Progenitor cell of endocrine pancreas (in vitro differentiated cells): ENCODE measurements at regions not wholly inside any gene's neighbourhood (a gene's known extent, or its start where the extent isn't known, plus 50 kb on each side); places are given as distances from the start of the nearest gene placed in this dataset.

Source experiments
- DNase-seq: peaks from one replicate; pipeline ENCODE4 v3.0.0; 2021; ENCODE audit warnings: low spot score; ENCODE audit not compliant: unreplicated experiment
- H3K27ac Mint-ChIP-seq: 2 replicates; pipeline ENCODE4 v1.8.0; 2021; ENCODE audit warnings: mild to moderate bottlenecking, moderate library complexity, mixed read lengths
- H3K27me3 Mint-ChIP-seq: 2 replicates; pipeline ENCODE4 v1.8.0; 2021; ENCODE audit warnings: mixed read lengths
- H3K36me3 Mint-ChIP-seq: 2 replicates; pipeline ENCODE4 v1.8.0; 2022; ENCODE audit warnings: mixed read lengths; ENCODE audit not compliant: insufficient read depth
- H3K4me1 Mint-ChIP-seq: 2 replicates; pipeline ENCODE4 v1.8.0; 2021; ENCODE audit warnings: low read depth, mixed read lengths
- H3K4me3 Mint-ChIP-seq: 2 replicates; pipeline ENCODE4 v1.8.0; 2021; ENCODE audit warnings: low read depth, mild to moderate bottlenecking, moderate library complexity, mixed read lengths
- H3K9me3 Mint-ChIP-seq: 2 replicates; pipeline ENCODE4 v1.8.0; 2021; ENCODE audit warnings: low read depth, mixed read lengths
- CTCF ChIP-seq: fragments of 200-600 bp; sonication (generic); IDR thresholded peaks from one replicate; pipeline ENCODE4 v1.5.0; 2021; ENCODE audit warnings: antibody characterized with exemption, mild to moderate bottlenecking; ENCODE audit not compliant: unreplicated experiment

GRCh38 chr10:36375107-36375506 lies 733.0 kb upstream of the FZD8 start:
- H3K4me3 Mint-ChIP-seq, result no peak overlapping the region

GRCh38 chr10:36373424-36374096 lies 731.5 kb upstream of the FZD8 start:
- Mint-ChIP-seq H3K9me3 (peaks cover 9% of the 10 kb centered on the region), H3K27ac (no peak overlapping the region), H3K4me3 (no peak overlapping the region), H3K4me1 (no peaks in the 10 kb centered on the region), H3K27me3 (no peaks in the 10 kb centered on the region), H3K36me3 (no peaks in the 10 kb centered on the region)
- DNase-seq, result no peak
- TF ChIP-seq CTCF, result no peak

More at GRCh38 chr10:36375107-36375506, 733.0 kb upstream of the FZD8 start:
- no peaks in the 10 kb centered on the region for H3K27me3 Mint-ChIP-seq
- no peak for DNase-seq
- peaks cover 12% of the 10 kb centered on the region for H3K9me3 Mint-ChIP-seq
- TF ChIP-seq CTCF, result no peak
- H3K36me3 Mint-ChIP-seq, result no peaks in the 10 kb centered on the region
- H3K27ac Mint-ChIP-seq, result no peak overlapping the region
- H3K4me1 Mint-ChIP-seq, result no peaks in the 10 kb centered on the region

- Mint-ChIP-seq H3K27ac (no peak overlapping the region), H3K27me3 (no peaks in the 10 kb centered on the region), H3K4me3 (no peak overlapping the region), H3K4me1 (no peaks in the 10 kb centered on the region), H3K36me3 (no peaks in the 10 kb centered on the region), H3K9me3 (no peaks in the 10 kb centered on the region)
- DNase-seq, result no peak
- TF ChIP-seq CTCF, result no peak
Observed at GRCh38 chr10:36367362-36367761, 725.3 kb upstream of the FZD8 start.

- no peak for TF ChIP-seq CTCF
- no peaks in the 10 kb centered on the region for H3K9me3 Mint-ChIP-seq
- H3K4me1 Mint-ChIP-seq, result peaks cover 2% of the 10 kb centered on the region
- H3K27ac Mint-ChIP-seq, result no peak overlapping the region
- H3K4me3 Mint-ChIP-seq, result no peak overlapping the region
- no peak for DNase-seq
- no peaks in the 10 kb centered on the region for H3K36me3 Mint-ChIP-seq
- no peaks in the 10 kb centered on the region for H3K27me3 Mint-ChIP-seq
Observed at GRCh38 chr10:36366843-36367242, 724.7 kb upstream of the FZD8 start.

GRCh38 chr10:36366065-36366464 lies 724.0 kb upstream of the FZD8 start:
- H3K4me3 Mint-ChIP-seq, result no peak overlapping the region
- no peaks in the 10 kb centered on the region for H3K36me3 Mint-ChIP-seq
- DNase-seq, result no peak
- no peak for TF ChIP-seq CTCF
- H3K4me1 Mint-ChIP-seq, result peaks cover 2% of the 10 kb centered on the region
- H3K27ac Mint-ChIP-seq, result no peak overlapping the region
- no peaks in the 10 kb centered on the region for H3K9me3 Mint-ChIP-seq
- no peaks in the 10 kb centered on the region for H3K27me3 Mint-ChIP-seq
